ENCODE measurements at regions not wholly inside any gene's neighbourhood (a gene's known extent, or its start where the extent isn't known, plus 50 kb on each side); places are given as distances from the start of the nearest gene placed in this dataset.

DNA sequence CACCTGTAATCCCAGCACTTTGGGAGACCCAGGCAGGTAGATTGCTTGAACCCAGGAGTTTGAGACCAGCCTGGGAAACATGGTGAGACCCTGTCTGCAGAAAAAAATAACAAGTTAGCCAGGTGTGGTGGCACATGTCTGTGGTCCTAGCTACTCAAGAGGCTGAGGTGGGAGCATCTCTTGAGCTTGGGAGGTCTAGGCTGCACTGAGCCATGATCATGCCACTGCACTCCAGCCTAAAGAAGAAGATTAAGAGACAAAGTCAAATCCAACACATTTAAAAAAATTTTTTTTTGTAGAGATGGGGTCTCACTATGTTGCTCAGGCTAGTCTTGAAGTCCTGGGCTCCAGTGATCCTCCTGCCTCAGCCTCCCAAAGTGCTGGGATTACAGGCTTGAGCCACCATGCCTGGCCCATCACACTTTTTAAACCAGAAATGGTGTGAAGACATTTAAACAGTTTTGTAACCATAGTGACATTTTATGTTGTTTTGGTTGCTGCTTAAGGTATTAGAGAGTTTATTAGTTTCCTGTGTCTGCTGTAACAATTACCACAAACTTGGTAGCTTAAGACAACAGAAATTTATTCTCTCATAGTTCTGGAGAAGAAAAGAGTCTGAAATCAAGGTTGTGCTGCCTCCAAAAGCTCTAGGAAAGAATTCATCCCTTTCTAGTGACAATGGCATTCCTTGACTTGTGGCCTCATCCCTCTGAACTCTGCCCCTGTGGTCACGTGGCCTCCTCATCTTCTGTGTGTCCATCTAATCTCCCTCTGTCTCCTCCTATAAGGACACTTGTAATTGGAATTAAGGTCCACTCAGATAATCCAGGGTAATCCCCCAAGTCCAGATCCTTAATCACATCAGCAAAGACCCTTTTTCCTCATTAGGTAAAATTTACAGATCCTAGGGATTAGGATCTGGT lies 104.6 kb upstream of the TNFAIP3 start:
- TF ChIP-seq USF2 (IDR thresholded peaks at IDR 0.05; ENCODE audit: low read depth, low read length) (no peak), CEBPB (IDR thresholded peaks at IDR 0.05; ENCODE audit: low read depth, low read length) (no peak), POLR2A (IDR thresholded peaks at IDR 0.05; ENCODE audit: low read depth, low read length) (no peak), MXI1 (IDR thresholded peaks at IDR 0.05; ENCODE audit: borderline replicate concordance, low read depth, low read length) (no peak)
- TF ChIP-seq, protein P1, sequence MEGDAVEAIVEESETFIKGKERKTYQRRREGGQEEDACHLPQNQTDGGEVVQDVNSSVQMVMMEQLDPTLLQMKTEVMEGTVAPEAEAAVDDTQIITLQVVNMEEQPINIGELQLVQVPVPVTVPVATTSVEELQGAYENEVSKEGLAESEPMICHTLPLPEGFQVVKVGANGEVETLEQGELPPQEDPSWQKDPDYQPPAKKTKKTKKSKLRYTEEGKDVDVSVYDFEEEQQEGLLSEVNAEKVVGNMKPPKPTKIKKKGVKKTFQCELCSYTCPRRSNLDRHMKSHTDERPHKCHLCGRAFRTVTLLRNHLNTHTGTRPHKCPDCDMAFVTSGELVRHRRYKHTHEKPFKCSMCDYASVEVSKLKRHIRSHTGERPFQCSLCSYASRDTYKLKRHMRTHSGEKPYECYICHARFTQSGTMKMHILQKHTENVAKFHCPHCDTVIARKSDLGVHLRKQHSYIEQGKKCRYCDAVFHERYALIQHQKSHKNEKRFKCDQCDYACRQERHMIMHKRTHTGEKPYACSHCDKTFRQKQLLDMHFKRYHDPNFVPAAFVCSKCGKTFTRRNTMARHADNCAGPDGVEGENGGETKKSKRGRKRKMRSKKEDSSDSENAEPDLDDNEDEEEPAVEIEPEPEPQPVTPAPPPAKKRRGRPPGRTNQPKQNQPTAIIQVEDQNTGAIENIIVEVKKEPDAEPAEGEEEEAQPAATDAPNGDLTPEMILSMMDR (conservative IDR thresholded peaks at IDR 0.05; ENCODE audit: low read depth, low read length) = no peak
